ENCODE measurements at regions not wholly inside any gene's neighbourhood (a gene's known extent, or its start where the extent isn't known, plus 50 kb on each side); places are given as distances from the start of the nearest gene placed in this dataset.

GRCh38 chr5:126189862-126190261 lies 233.3 kb upstream of the GRAMD2B start:
- intact Hi-C loops (cut with micrococcal nuclease): no loop called here
- Histone ChIP-seq H3K4me3 (replicated peaks in 1 of 3; ENCODE audit: insufficient read depth in 1 of 3, low read depth in 1 of 3, low read length in 3 of 3) (no peak overlapping the region), H3K27me3 (ENCODE audit: control insufficient read depth in 2 of 2, insufficient read depth in 2 of 2, low read length in 2 of 2) (no peaks in the 10 kb centered on the region), H3K9ac (replicated peaks; ENCODE audit: extremely low read depth, insufficient read depth, low read length) (no peak overlapping the region), H3K9me1 (replicated peaks; ENCODE audit: control insufficient read depth, extremely low read depth, insufficient read depth, low read length) (no peaks in the 10 kb centered on the region), H3K36me3 (ENCODE audit: control insufficient read depth in 2 of 2, extremely low read depth in 1 of 2, insufficient read depth in 2 of 2, low read length in 2 of 2) (no peaks in the 10 kb centered on the region), H2AFZ (ENCODE audit: low read depth, low read length) (no peak overlapping the region), H3K4me2 (ENCODE audit: insufficient read depth, low read length) (no peak overlapping the region), H4K20me1 (replicated peaks; ENCODE audit: control insufficient read depth, extremely low read depth, insufficient read depth, low read length) (no peaks in the 10 kb centered on the region), H3K9me3 (replicated peaks; ENCODE audit: control insufficient read depth, insufficient read depth, low read length) (no peaks in the 10 kb centered on the region), H3K27ac (ENCODE audit: insufficient read depth, low read depth, low read length) (no peak overlapping the region), H3K79me2 (ENCODE audit: control insufficient read depth, insufficient read depth, low read length) (no peaks in the 10 kb centered on the region), H3K4me1 (ENCODE audit: control insufficient read depth, extremely low read depth, insufficient read depth, low read length) (no peaks in the 10 kb centered on the region)
- no TSS peak for BruUV-seq (replicated peaks)
- CTCF ChIA-PET: no interaction called here
- POLR2A ChIA-PET: no interaction called here
- DNase-seq (ENCODE audit: low read depth, low spot score) (no peak), FAIRE-seq (no peak)
- TF ChIP-seq FOS (IDR thresholded peaks at IDR 0.05; ENCODE audit: borderline replicate concordance, insufficient read depth, low read length): no peak
- dilution Hi-C loops (cut with MboI; ENCODE audit: extremely low pct_ligation_motif_present, low sequenced_read_pairs): no loop called here

- Histone ChIP-seq H3K27ac (ENCODE audit: insufficient read depth, low read depth, low read length) (no peak overlapping the region), H3K9me3 (replicated peaks; ENCODE audit: control insufficient read depth, insufficient read depth, low read length) (no peaks in the 10 kb centered on the region), H2AFZ (ENCODE audit: low read depth, low read length) (no peak overlapping the region), H3K9me1 (replicated peaks; ENCODE audit: control insufficient read depth, extremely low read depth, insufficient read depth, low read length) (no peaks in the 10 kb centered on the region), H3K36me3 (ENCODE audit: control insufficient read depth in 2 of 2, extremely low read depth in 1 of 2, insufficient read depth in 2 of 2, low read length in 2 of 2) (no peaks in the 10 kb centered on the region), H3K79me2 (ENCODE audit: control insufficient read depth, insufficient read depth, low read length) (no peaks in the 10 kb centered on the region), H3K4me2 (ENCODE audit: insufficient read depth, low read length) (no peak overlapping the region), H3K4me3 (replicated peaks in 1 of 3; ENCODE audit: insufficient read depth in 1 of 3, low read depth in 1 of 3, low read length in 3 of 3) (no peak overlapping the region), H3K9ac (replicated peaks; ENCODE audit: extremely low read depth, insufficient read depth, low read length) (no peak overlapping the region), H3K27me3 (ENCODE audit: control insufficient read depth in 2 of 2, insufficient read depth in 2 of 2, low read length in 2 of 2) (no peaks in the 10 kb centered on the region), H4K20me1 (replicated peaks; ENCODE audit: control insufficient read depth, extremely low read depth, insufficient read depth, low read length) (no peaks in the 10 kb centered on the region), H3K4me1 (ENCODE audit: control insufficient read depth, extremely low read depth, insufficient read depth, low read length) (no peaks in the 10 kb centered on the region)
- ChIA-PET POLR2A (no interaction called here), CTCF (interaction anchor here (1.6 kb wide), 1 partner anchor 14 kb away, joined by 3 read pairs; no protein-coding TSS in a partner anchor)
- no peak for FAIRE-seq
- BruUV-seq (replicated peaks): no TSS peak
- DNase-seq (ENCODE audit: low read depth, low spot score): no peak
- intact Hi-C loops (cut with micrococcal nuclease): no loop called here
- dilution Hi-C loops (cut with MboI; ENCODE audit: extremely low pct_ligation_motif_present, low sequenced_read_pairs): no loop called here
- TF ChIP-seq FOS (IDR thresholded peaks at IDR 0.05; ENCODE audit: borderline replicate concordance, insufficient read depth, low read length) (no peak), POLR2A (IDR thresholded peaks at IDR 0.05; ENCODE audit: low read depth, low read length) (no peak), MYC (IDR thresholded peaks at IDR 0.05; ENCODE audit: low read depth, low read length) (no peak), JUN (IDR thresholded peaks at IDR 0.05; ENCODE audit: borderline replicate concordance, insufficient read depth, insufficient read length, low read depth) (no peak)
Measured at GRCh38 chr5:126192226-126192625, 231.0 kb upstream of the GRAMD2B start.

All from endothelial cell of umbilical vein (primary cell).